ENCODE measurements at regions not wholly inside any gene's neighbourhood (a gene's known extent, or its start where the extent isn't known, plus 50 kb on each side); places are given as distances from the start of the nearest gene placed in this dataset.
"Not testable (repeated sequence)": the region's sequence is repeated elsewhere in the genome, so short reads cannot be mapped to it uniquely, and the experiment has no call there.

GRCh38 chr9:129432297-129433154, 188.4 kb downstream of the C9orf50 start:
- no peak for DNase-seq (ENCODE audit: extremely low read depth, low read depth)
- TF ChIP-seq CTCF (IDR thresholded peaks at IDR 0.05; ENCODE audit: low read depth, low read length) = no peak

- no peak for DNase-seq (ENCODE audit: extremely low read depth, low read depth)
- TF ChIP-seq CTCF (IDR thresholded peaks at IDR 0.05; ENCODE audit: low read depth, low read length) = no peak
These were observed 189.8 kb downstream of the C9orf50 start for GRCh38 chr9:129430940-129431643.

GRCh38 chr9:129428864-129429577, 191.9 kb downstream of the C9orf50 start:
- no peak for TF ChIP-seq CTCF (IDR thresholded peaks at IDR 0.05; ENCODE audit: low read depth, low read length)
- no peak for DNase-seq (ENCODE audit: extremely low read depth, low read depth)

- no peak for TF ChIP-seq CTCF (IDR thresholded peaks at IDR 0.05; ENCODE audit: low read depth, low read length)
- DNase-seq (ENCODE audit: extremely low read depth, low read depth) = no peak
These were observed 193.8 kb downstream of the C9orf50 start for GRCh38 chr9:129427149-129427548.

- not testable (repeated sequence) for DNase-seq (ENCODE audit: extremely low read depth, low read depth)
These were observed 197.1 kb downstream of the C9orf50 start for GRCh38 chr9:129423755-129424154.

- no peak for DNase-seq (ENCODE audit: extremely low read depth, low read depth)
- no peak for TF ChIP-seq CTCF (IDR thresholded peaks at IDR 0.05; ENCODE audit: low read depth, low read length)
These were observed 197.7 kb downstream of the C9orf50 start for GRCh38 chr9:129423216-129423615.

- DNase-seq (ENCODE audit: extremely low read depth, low read depth) = no peak
- no peak for TF ChIP-seq CTCF (IDR thresholded peaks at IDR 0.05; ENCODE audit: low read depth, low read length)
These were observed 198.1 kb downstream of the C9orf50 start for GRCh38 chr9:129422843-129423192.

All from AG09319 (cell line).